Ovary (tissue), 7 donors: ENCODE measurements at regions not wholly inside any gene's neighbourhood (a gene's known extent, or its start where the extent isn't known, plus 50 kb on each side); places are given as distances from the start of the nearest gene placed in this dataset.

Experiments used
- DNase-seq, 5 donors: peaks; one replicate each; pipeline ENCODE4 v3.0.0-alpha.2; 2019 to 2020
- H3K27ac ChIP-seq, 2 donors: fragments of 200-600 bp; one replicate each; pipeline versions ENCODE4 v1.5.1 to v1.8.0; 2019 to 2022
- H3K27me3 ChIP-seq: fragments of 200-600 bp; one replicate; pipeline ENCODE4 v1.8.0; 2022
- H3K36me3 ChIP-seq: fragments of 200-600 bp; sonication (generic); one replicate; pipeline ENCODE4 v1.5.1; 2019
- H3K4me1 ChIP-seq: one replicate; pipeline ENCODE4 v1.8.1; 2013; ENCODE audit warnings: mild to moderate bottlenecking, moderate library complexity; ENCODE audit not compliant: insufficient read depth
- H3K4me3 ChIP-seq: fragments of 200-600 bp; sonication (generic); one replicate; pipeline ENCODE4 v1.5.1; 2017
- H3K9me3 ChIP-seq, 2 donors: fragments of 200-600 bp in 1 of 2; sonication (generic) in 1 of 2; one replicate each; pipeline versions ENCODE4 v1.5.1 to v1.8.1; 2013 to 2019; ENCODE audit warnings: mild to moderate bottlenecking in 1 of 2, moderate library complexity in 1 of 2
- CTCF ChIP-seq, 3 donors: fragments of 450-650 bp in 2 of 3; fragments of 200-600 bp in 1 of 3; IDR thresholded peaks; one replicate each; pipeline versions ENCODE4 v1.5.1 to v1.8.0; 2016 to 2022; ENCODE audit warnings: antibody characterized with exemption in 3 of 3, mild to moderate bottlenecking in 1 of 3
- EP300 ChIP-seq: sonication (generic); formaldehyde crosslinking; IDR thresholded peaks from one replicate; pipeline ENCODE4 v1.6.1; 2017; ENCODE audit warnings: antibody characterized with exemption
- POLR2A ChIP-seq: fragments of 450-650 bp; IDR thresholded peaks from one replicate; pipeline ENCODE4 v1.6.1; 2017; ENCODE audit warnings: antibody characterized with exemption, mild to moderate bottlenecking, moderate library complexity
- WGBS, 3 donors: extraction: QIAGEN DNeasy Blood & Tissue Kit in 1 of 3; methylation state at CpG; one replicate each; pipeline versions ENCODE4 v1.1.5 to v1.1.7; 2013 to 2017; 5-methylcytosine and 5-hydroxymethylcytosine counted together
- intact Hi-C, 4 donors: fragments of 100-400 bp; cut with DNase I; formaldehyde crosslinking; loops; one replicate each; pipeline versions ENCODE4 v1.11.0 to v1.15.1; 2022 to 2023
- donor health status: DM: no; HTN: no; CAD: no; lungs with moderate emphysema.
- donor health status: DM: no; HTN: no; CAD: no.
- donor health status: Bipolar disorder and iron deficiency.
- donor health status: DM: no; HTN: no; CAD: no.
- donor health status: DM: yes; HTN: yes; CAD: no.

GRCh38 chr1:81662913-81663526 is 137.7 kb upstream of the ADGRL2 start:
- no peaks in the 10 kb centered on the region for H3K36me3 ChIP-seq
- H3K9me3 ChIP-seq = no peaks in the 10 kb centered on the region
- H3K27me3 ChIP-seq = no peaks in the 10 kb centered on the region
- no peak overlapping the region for H3K27ac ChIP-seq
- no peak overlapping the region for H3K4me3 ChIP-seq
- TF ChIP-seq POLR2A (no peak), CTCF (IDR thresholded peaks at IDR 0.05) (no peak), EP300 (no peak)
- intact Hi-C loops = no loop called here
- DNase-seq = no peak
- WGBS, 3 donors = 73 to 80% (median 79%) methylated on average over 8 of the region's 8 CpGs
- H3K4me1 ChIP-seq = no peaks in the 10 kb centered on the region

- Histone ChIP-seq H3K9me3 (no peaks in the 10 kb centered on the region), H3K27ac (no peak overlapping the region), H3K36me3 (no peaks in the 10 kb centered on the region), H3K4me3 (no peak overlapping the region), H3K4me1 (no peaks in the 10 kb centered on the region), H3K27me3 (no peaks in the 10 kb centered on the region)
- intact Hi-C loops = no loop called here
- no peak for DNase-seq
- TF ChIP-seq CTCF (IDR thresholded peaks at IDR 0.05) (no peak), POLR2A (no peak), EP300 (no peak)
These were observed 140.4 kb upstream of the ADGRL2 start for GRCh38 chr1:81660286-81660685.

GRCh38 chr1:81654657-81655056 is 146.1 kb upstream of the ADGRL2 start:
- no peaks in the 10 kb centered on the region for H3K4me1 ChIP-seq
- no peak overlapping the region for H3K4me3 ChIP-seq
- 97 to 98% (median 98%) methylated on average over 3 of the region's 3 CpGs for WGBS, 3 donors
- no peaks in the 10 kb centered on the region for H3K36me3 ChIP-seq
- no peak overlapping the region for H3K27ac ChIP-seq
- H3K27me3 ChIP-seq = no peaks in the 10 kb centered on the region
- intact Hi-C loops = no loop called here
- H3K9me3 ChIP-seq = no peaks in the 10 kb centered on the region
- TF ChIP-seq POLR2A = no peak
- no peak for TF ChIP-seq CTCF (IDR thresholded peaks at IDR 0.05)
- TF ChIP-seq EP300 = no peak
- no peak for DNase-seq

- Histone ChIP-seq H3K27ac (no peak overlapping the region), H3K4me3 (no peak overlapping the region), H3K27me3 (no peaks in the 10 kb centered on the region), H3K4me1 (no peaks in the 10 kb centered on the region), H3K36me3 (no peaks in the 10 kb centered on the region), H3K9me3 (no peaks in the 10 kb centered on the region)
- TF ChIP-seq POLR2A = no peak
- TF ChIP-seq CTCF (IDR thresholded peaks at IDR 0.05) = no peak
- WGBS, 3 donors = 87 to 93% (median 90%) methylated on average over 7 to 8 of the region's 8 CpGs
- intact Hi-C loops = no loop called here
- no peak for DNase-seq
These were observed 146.6 kb upstream of the ADGRL2 start for GRCh38 chr1:81654147-81654546.

GRCh38 chr1:81650776-81651175 is 150.0 kb upstream of the ADGRL2 start:
- Histone ChIP-seq H3K4me1 (no peaks in the 10 kb centered on the region), H3K27ac (no peak overlapping the region), H3K27me3 (no peaks in the 10 kb centered on the region), H3K4me3 (no peak overlapping the region), H3K9me3 (no peaks in the 10 kb centered on the region), H3K36me3 (no peaks in the 10 kb centered on the region)
- intact Hi-C loops = no loop called here
- DNase-seq = no peak
- TF ChIP-seq EP300 (no peak), POLR2A (no peak), CTCF (IDR thresholded peaks at IDR 0.05) (no peak)
